HFF-Myc (cell line): ENCODE measurements at regions not wholly inside any gene's neighbourhood (a gene's known extent, or its start where the extent isn't known, plus 50 kb on each side); places are given as distances from the start of the nearest gene placed in this dataset.
"Not testable (repeated sequence)": the region's sequence is repeated elsewhere in the genome, so short reads cannot be mapped to it uniquely, and the experiment has no call there.

ENCODE experiments used
- DNase-seq: peaks from one replicate; pipeline ENCODE4 v3.0.0-alpha.2; 2011; ENCODE audit warnings: low read depth; ENCODE audit errors: extremely low read depth
- H3K4me3 ChIP-seq: replicated peaks from 2 replicates; pipeline ENCODE4 v1.5.1; 2011; ENCODE audit warnings: low read depth, mild to moderate bottlenecking, control low read depth, low read length

GRCh38 chr13:18322821-18323220 lies 858.8 kb downstream of the TUBA3C start:
- DNase-seq, H3K4me3 ChIP-seq: not testable (repeated sequence)

GRCh38 chr13:18319653-18320052 lies 862.0 kb downstream of the TUBA3C start:
- DNase-seq, H3K4me3 ChIP-seq: not testable (repeated sequence)

- not testable (repeated sequence) for H3K4me3 ChIP-seq, DNase-seq
These were observed 878.3 kb downstream of the TUBA3C start for GRCh38 chr13:18303240-18303813.

- not testable (repeated sequence) for H3K4me3 ChIP-seq, DNase-seq
These were observed 880.7 kb downstream of the TUBA3C start for GRCh38 chr13:18300968-18301367.

GRCh38 chr13:18297359-18297758 lies 884.3 kb downstream of the TUBA3C start:
- DNase-seq, H3K4me3 ChIP-seq: not testable (repeated sequence)

- not testable (repeated sequence) for H3K4me3 ChIP-seq, DNase-seq
These were observed 885.0 kb downstream of the TUBA3C start for GRCh38 chr13:18296617-18297016.

GRCh38 chr13:18294311-18294710 lies 887.3 kb downstream of the TUBA3C start:
- H3K4me3 ChIP-seq, DNase-seq: not testable (repeated sequence)

GRCh38 chr13:18286848-18287247 lies 894.8 kb downstream of the TUBA3C start:
- H3K4me3 ChIP-seq = not testable (repeated sequence)

GRCh38 chr13:18285663-18286062 lies 896.0 kb downstream of the TUBA3C start:
- DNase-seq, H3K4me3 ChIP-seq: not testable (repeated sequence)

More at GRCh38 chr13:18286848-18287247, 894.8 kb downstream of the TUBA3C start:
- not testable (repeated sequence) for DNase-seq

- H3K4me3 ChIP-seq, DNase-seq: not testable (repeated sequence)
These were observed 897.6 kb downstream of the TUBA3C start for GRCh38 chr13:18284040-18284439.

GRCh38 chr13:18281829-18282597 lies 899.6 kb downstream of the TUBA3C start:
- not testable (repeated sequence) for H3K4me3 ChIP-seq, DNase-seq

GRCh38 chr13:18280904-18281828 lies 900.5 kb downstream of the TUBA3C start:
- not testable (repeated sequence) for H3K4me3 ChIP-seq, DNase-seq

GRCh38 chr13:18279971-18280370 lies 901.7 kb downstream of the TUBA3C start:
- DNase-seq, H3K4me3 ChIP-seq: not testable (repeated sequence)

- DNase-seq, H3K4me3 ChIP-seq: not testable (repeated sequence)
These were observed 904.3 kb downstream of the TUBA3C start for GRCh38 chr13:18277372-18277771.

GRCh38 chr13:18276280-18276679 lies 905.3 kb downstream of the TUBA3C start:
- H3K4me3 ChIP-seq, DNase-seq: not testable (repeated sequence)

GRCh38 chr13:18273785-18274514 lies 907.7 kb downstream of the TUBA3C start:
- DNase-seq, H3K4me3 ChIP-seq: not testable (repeated sequence)

- not testable (repeated sequence) for DNase-seq, H3K4me3 ChIP-seq
These were observed 922.7 kb downstream of the TUBA3C start for GRCh38 chr13:18258801-18259419.

GRCh38 chr13:18257686-18258085 lies 923.9 kb downstream of the TUBA3C start:
- DNase-seq, H3K4me3 ChIP-seq: not testable (repeated sequence)
